SH-SY5Y (cell line): ENCODE measurements at regions not wholly inside any gene's neighbourhood (a gene's known extent, or its start where the extent isn't known, plus 50 kb on each side); places are given as distances from the start of the nearest gene placed in this dataset.

ENCODE experiments used
- GATA2 ChIP-seq: IDR thresholded peaks from 2 replicates; pipeline ENCODE4 v1.6.1; 2011; ENCODE audit warnings: mild to moderate bottlenecking, low read depth, low read length
- GATA3 ChIP-seq: IDR thresholded peaks from 2 replicates; pipeline ENCODE4 v1.6.1; 2011; ENCODE audit warnings: low read depth, mild to moderate bottlenecking, low read length, moderate library complexity

DNA sequence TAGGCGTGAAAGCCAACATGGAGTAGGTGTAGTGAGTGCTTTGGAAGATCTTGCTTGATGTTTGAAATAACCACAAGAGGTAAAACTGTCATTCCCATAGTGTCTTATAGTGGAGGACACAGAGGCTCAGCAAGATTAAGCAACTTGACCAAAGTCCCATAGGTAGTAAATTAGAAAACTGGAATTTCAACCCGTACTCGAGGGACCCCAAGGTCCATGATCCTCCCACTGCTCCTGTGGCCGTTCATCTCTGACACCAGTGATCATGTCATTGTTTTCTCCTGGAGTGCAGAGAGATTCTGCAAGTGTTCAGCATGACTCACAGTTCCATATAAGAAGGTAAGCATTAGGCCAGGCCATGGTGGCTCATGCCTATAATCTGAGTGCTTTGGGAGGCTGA lies 126.9 kb downstream of the FGF9 start:
- TF ChIP-seq GATA2, result no peak
- TF ChIP-seq GATA3, result no peak
